MCF 10A (cell line): ENCODE measurements at regions not wholly inside any gene's neighbourhood (a gene's known extent, or its start where the extent isn't known, plus 50 kb on each side); places are given as distances from the start of the nearest gene placed in this dataset.

ENCODE experiments used
- BruUV-seq: library from RNA; stranded (reverse); fragments of 400-500 nt; replicated peaks from 2 replicates; lab custom pipeline; 2021; lab: Mats Ljungman, UMichigan
- CTCF ChIA-PET: fragments of 300-600 bp; sonication (Branson Sonifier 250); formaldehyde crosslinking; extraction: SDS; loops from one replicate; lab custom pipeline; 2021; ENCODE audit warnings: antibody characterized with exemption, inconsistent platforms; lab: Yijun Ruan, JAX
- POLR2A ChIA-PET: fragments of 300-600, 350-650 bp; sonication (Branson Sonifier 250); formaldehyde crosslinking; extraction: SDS; loops from one replicate; lab custom pipeline; 2020; ENCODE audit warnings: antibody characterized with exemption, inconsistent platforms; lab: Yijun Ruan, JAX
- DNase-seq: peaks from one replicate; pipeline ENCODE4 v3.0.0-alpha.2; 2018; ENCODE audit not compliant: unreplicated experiment
- H3K27ac Mint-ChIP-seq: one replicate; pipeline ENCODE4 v1.8.0; 2022; ENCODE audit warnings: mild to moderate bottlenecking, low read depth, mixed read lengths; ENCODE audit not compliant: unreplicated experiment
- H3K27me3 Mint-ChIP-seq: one replicate; pipeline ENCODE4 v1.8.0; 2022; ENCODE audit warnings: mixed read lengths; ENCODE audit not compliant: insufficient read depth, unreplicated experiment
- H3K36me3 Mint-ChIP-seq: one replicate; pipeline ENCODE4 v1.8.0; 2022; ENCODE audit warnings: mild to moderate bottlenecking, moderate library complexity, mixed read lengths; ENCODE audit not compliant: insufficient read depth, unreplicated experiment
- H3K4me1 Mint-ChIP-seq: one replicate; pipeline ENCODE4 v1.8.0; 2022; ENCODE audit warnings: mixed read lengths; ENCODE audit not compliant: insufficient read depth, unreplicated experiment
- H3K4me3 Mint-ChIP-seq: one replicate; pipeline ENCODE4 v1.8.0; 2022; ENCODE audit warnings: mild to moderate bottlenecking, moderate library complexity, mixed read lengths; ENCODE audit not compliant: unreplicated experiment
- H3K9me3 Mint-ChIP-seq: one replicate; pipeline ENCODE4 v1.8.0; 2022; ENCODE audit warnings: mixed read lengths; ENCODE audit not compliant: unreplicated experiment
- intact Hi-C: fragments of 100-400 bp; cut with micrococcal nuclease; formaldehyde crosslinking; loops from 2 replicates; pipeline ENCODE4 v1.14.1; 2022
- TF ChIP-seq, protein P1 (sequence below): fragments of 200-600 bp; IDR thresholded peaks from one replicate; pipeline ENCODE4 v1.8.0; 2022; ENCODE audit warnings: antibody characterized with exemption, mild to moderate bottlenecking; ENCODE audit not compliant: unreplicated experiment

DNA sequence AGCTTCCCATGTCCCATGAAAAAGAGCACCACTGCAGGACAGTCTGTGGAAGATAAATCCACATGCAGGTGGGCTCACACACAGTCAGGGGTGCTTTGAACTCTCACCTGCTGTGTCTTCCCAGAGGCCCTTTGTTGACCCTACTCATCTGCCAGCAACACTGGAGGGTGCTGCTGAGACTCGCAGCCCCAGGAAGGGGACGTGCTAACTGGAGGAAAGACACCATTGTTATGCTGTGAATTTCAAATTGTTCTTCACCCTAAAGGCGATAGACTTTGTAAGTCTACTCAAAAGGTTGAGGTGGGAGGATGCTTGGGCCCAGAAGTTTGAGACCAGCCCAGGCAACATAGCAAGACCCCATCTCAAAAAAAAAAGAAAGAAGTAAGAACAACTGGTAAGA is 107.3 kb upstream of the SERP2 start:
- TF ChIP-seq, protein P1, sequence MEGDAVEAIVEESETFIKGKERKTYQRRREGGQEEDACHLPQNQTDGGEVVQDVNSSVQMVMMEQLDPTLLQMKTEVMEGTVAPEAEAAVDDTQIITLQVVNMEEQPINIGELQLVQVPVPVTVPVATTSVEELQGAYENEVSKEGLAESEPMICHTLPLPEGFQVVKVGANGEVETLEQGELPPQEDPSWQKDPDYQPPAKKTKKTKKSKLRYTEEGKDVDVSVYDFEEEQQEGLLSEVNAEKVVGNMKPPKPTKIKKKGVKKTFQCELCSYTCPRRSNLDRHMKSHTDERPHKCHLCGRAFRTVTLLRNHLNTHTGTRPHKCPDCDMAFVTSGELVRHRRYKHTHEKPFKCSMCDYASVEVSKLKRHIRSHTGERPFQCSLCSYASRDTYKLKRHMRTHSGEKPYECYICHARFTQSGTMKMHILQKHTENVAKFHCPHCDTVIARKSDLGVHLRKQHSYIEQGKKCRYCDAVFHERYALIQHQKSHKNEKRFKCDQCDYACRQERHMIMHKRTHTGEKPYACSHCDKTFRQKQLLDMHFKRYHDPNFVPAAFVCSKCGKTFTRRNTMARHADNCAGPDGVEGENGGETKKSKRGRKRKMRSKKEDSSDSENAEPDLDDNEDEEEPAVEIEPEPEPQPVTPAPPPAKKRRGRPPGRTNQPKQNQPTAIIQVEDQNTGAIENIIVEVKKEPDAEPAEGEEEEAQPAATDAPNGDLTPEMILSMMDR = no peak
- Mint-ChIP-seq H3K27ac (peak overlapping the region; percentile 97), H3K36me3 (peaks cover 6% of the 10 kb centered on the region), H3K4me3 (peak overlapping the region; percentile 7), H3K9me3 (no peaks in the 10 kb centered on the region), H3K27me3 (no peaks in the 10 kb centered on the region), H3K4me1 (peaks cover 43% of the 10 kb centered on the region)
- no TSS peak for BruUV-seq
- CTCF ChIA-PET = interaction anchor here (0.9 to 1.1 kb wide), 2 partner anchors 16 to 23 kb away, joined by 4 to 7 read pairs; no protein-coding TSS in a partner anchor
- no peak for DNase-seq
- POLR2A ChIA-PET = interaction anchor here (1.0 to 4.4 kb wide), 5 partner anchors 35 to 170 kb away, joined by 3 to 45 read pairs (median 7); no protein-coding TSS in a partner anchor
- intact Hi-C loops = no loop called here

DNA sequence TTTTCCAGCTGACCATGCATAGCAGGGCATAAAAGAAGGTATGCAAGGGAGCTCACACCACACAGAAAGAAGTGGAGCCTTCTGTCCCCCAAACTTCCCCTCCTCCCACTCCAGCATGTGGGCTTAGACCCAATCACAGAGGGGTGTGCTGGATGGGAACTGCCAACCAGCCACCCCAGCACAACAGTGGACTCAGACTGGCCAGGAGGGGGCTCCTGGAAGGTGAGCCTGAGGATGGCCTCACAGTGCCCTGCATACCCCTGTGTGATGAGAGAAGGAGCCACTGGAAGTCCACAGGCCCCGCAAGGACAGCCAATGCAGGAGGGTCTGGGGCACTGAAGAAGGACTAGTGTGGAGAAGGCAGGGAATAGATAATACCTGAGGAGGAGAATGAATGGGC is 106.9 kb upstream of the SERP2 start:
- intact Hi-C loops = no loop called here
- CTCF ChIA-PET = interaction anchor here (0.9 to 1.1 kb wide), 2 partner anchors 16 to 24 kb away, joined by 4 to 7 read pairs; no protein-coding TSS in a partner anchor
- Mint-ChIP-seq H3K27ac (peak overlapping the region; percentile 97), H3K4me1 (peaks cover 48% of the 10 kb centered on the region), H3K27me3 (no peaks in the 10 kb centered on the region), H3K4me3 (peak overlapping the region; percentile 7), H3K9me3 (no peaks in the 10 kb centered on the region), H3K36me3 (peaks cover 6% of the 10 kb centered on the region)
- no peak for DNase-seq
- POLR2A ChIA-PET = interaction anchor here (0.7 to 4.4 kb wide), 6 partner anchors 14 to 170 kb away, joined by 3 to 45 read pairs (median 13); no protein-coding TSS in a partner anchor
- no TSS peak for BruUV-seq
- TF ChIP-seq, protein P1 = no peak

GRCh38 chr13:44267203-44267602 is 106.4 kb upstream of the SERP2 start:
- TF ChIP-seq, protein P1 = no peak
- ChIA-PET CTCF (interaction anchor here (0.7 to 1.1 kb wide), 4 partner anchors 17 to 27 kb away, joined by 3 to 7 read pairs (median 4); no protein-coding TSS in a partner anchor), POLR2A (interaction anchor here (0.7 to 4.4 kb wide), 14 partner anchors 12 to 169 kb away, joined by 3 to 45 read pairs (median 4); no protein-coding TSS in a partner anchor)
- intact Hi-C loops = no loop called here
- H3K4me1 Mint-ChIP-seq = peaks cover 52% of the 10 kb centered on the region
- H3K36me3 Mint-ChIP-seq = peaks cover 10% of the 10 kb centered on the region
- BruUV-seq = no TSS peak
- H3K27ac Mint-ChIP-seq = peak overlapping the region; percentile 97
- H3K4me3 Mint-ChIP-seq = peak overlapping the region; percentile 7
- H3K27me3 Mint-ChIP-seq = no peaks in the 10 kb centered on the region
- H3K9me3 Mint-ChIP-seq = no peaks in the 10 kb centered on the region
- DNase-seq = no peak

DNA sequence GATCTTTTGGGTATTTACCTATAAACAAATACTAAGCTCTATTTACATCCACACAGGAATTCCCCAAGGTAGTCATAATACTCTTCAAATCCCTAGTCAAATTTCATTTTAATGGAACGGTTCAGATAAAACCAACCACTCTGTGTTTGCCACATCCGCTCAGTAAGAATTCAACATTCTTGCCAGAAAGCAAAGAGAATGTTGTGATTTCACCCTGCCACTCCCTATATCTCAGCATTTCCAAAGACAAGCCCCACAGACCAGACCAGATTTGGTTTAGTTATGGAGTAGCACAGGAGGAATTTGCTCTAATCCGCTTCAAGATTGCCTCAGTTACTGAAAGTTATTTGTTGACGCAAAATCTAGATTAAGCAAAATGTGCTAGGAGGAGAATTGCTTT is 105.6 kb upstream of the SERP2 start:
- CTCF ChIA-PET = interaction anchor here (0.6 to 1.1 kb wide), 6 partner anchors 23 to 250 kb away, joined by 3 to 5 read pairs (median 3); no protein-coding TSS in a partner anchor
- H3K9me3 Mint-ChIP-seq = no peaks in the 10 kb centered on the region
- TF ChIP-seq, protein P1 = no peak
- intact Hi-C loops = loop anchor here (1.0 kb wide), 1 partner anchor 45 kb away; no protein-coding TSS in a partner anchor
- peak overlapping the region; percentile 50 for H3K4me3 Mint-ChIP-seq
- H3K36me3 Mint-ChIP-seq = peaks cover 13% of the 10 kb centered on the region
- no peaks in the 10 kb centered on the region for H3K27me3 Mint-ChIP-seq
- H3K27ac Mint-ChIP-seq = peak overlapping the region; percentile 97
- POLR2A ChIA-PET = interaction anchor here (0.6 to 4.4 kb wide), 16 partner anchors 11 to 168 kb away, joined by 3 to 45 read pairs (median 4); no protein-coding TSS in a partner anchor
- peak; percentile 80 for DNase-seq
- BruUV-seq = no TSS peak
- peaks cover 57% of the 10 kb centered on the region for H3K4me1 Mint-ChIP-seq
